OCI-LY7 (cell line): ENCODE measurements at regions not wholly inside any gene's neighbourhood (a gene's known extent, or its start where the extent isn't known, plus 50 kb on each side); places are given as distances from the start of the nearest gene placed in this dataset.

Experiments used
- EZH2phosphoT487 ChIP-seq: fragments of 200-600 bp; sonication (generic); IDR thresholded peaks from 2 replicates; pipeline ENCODE4 v1.6.1; 2018; ENCODE audit warnings: low read depth, borderline replicate concordance, mild to moderate bottlenecking, mixed run types, antibody characterized with exemption, low read length, moderate library complexity, mixed read lengths
- TF ChIP-seq, protein P1 (sequence below): fragments of 200-600 bp; sonication (generic); conservative IDR thresholded peaks from 2 replicates; pipeline ENCODE4 v1.5.1; 2014; ENCODE audit warnings: mild to moderate bottlenecking, antibody characterized with exemption, low read length, moderate library complexity, mixed read lengths

DNA sequence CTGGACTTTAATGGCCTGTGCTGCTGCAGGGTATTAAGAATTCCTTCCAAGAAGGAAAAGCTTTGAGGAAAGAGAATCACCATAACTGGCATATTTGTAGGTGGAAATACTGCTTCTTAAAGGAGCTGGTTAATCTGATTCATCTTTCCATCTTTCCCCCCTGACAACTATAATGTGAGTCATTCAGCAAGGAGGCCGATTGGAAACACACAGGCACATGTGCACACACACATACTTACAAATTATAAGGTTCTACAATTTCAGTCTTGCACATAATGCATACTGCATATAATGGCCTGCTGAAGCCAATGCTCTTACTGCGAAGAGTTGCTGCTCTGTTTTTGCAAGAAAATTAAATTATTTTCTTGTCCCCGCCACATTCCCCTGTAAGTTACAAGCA, 78.8 kb upstream of the TPP2 start:
- TF ChIP-seq EZH2phosphoT487, result no peak
- TF ChIP-seq, protein P1, sequence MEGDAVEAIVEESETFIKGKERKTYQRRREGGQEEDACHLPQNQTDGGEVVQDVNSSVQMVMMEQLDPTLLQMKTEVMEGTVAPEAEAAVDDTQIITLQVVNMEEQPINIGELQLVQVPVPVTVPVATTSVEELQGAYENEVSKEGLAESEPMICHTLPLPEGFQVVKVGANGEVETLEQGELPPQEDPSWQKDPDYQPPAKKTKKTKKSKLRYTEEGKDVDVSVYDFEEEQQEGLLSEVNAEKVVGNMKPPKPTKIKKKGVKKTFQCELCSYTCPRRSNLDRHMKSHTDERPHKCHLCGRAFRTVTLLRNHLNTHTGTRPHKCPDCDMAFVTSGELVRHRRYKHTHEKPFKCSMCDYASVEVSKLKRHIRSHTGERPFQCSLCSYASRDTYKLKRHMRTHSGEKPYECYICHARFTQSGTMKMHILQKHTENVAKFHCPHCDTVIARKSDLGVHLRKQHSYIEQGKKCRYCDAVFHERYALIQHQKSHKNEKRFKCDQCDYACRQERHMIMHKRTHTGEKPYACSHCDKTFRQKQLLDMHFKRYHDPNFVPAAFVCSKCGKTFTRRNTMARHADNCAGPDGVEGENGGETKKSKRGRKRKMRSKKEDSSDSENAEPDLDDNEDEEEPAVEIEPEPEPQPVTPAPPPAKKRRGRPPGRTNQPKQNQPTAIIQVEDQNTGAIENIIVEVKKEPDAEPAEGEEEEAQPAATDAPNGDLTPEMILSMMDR, result no peak
